HEK293 (cell line): ENCODE measurements at regions not wholly inside any gene's neighbourhood (a gene's known extent, or its start where the extent isn't known, plus 50 kb on each side); places are given as distances from the start of the nearest gene placed in this dataset.

Experiments
- CTCF ChIA-PET: fragments of 350-600 bp; formaldehyde crosslinking; extraction: SDS; loops from one replicate; lab custom pipeline; 2021; ENCODE audit warnings: antibody characterized with exemption; lab: Yijun Ruan, JAX
- POLR2A ChIA-PET: fragments of 300-600 bp; formaldehyde crosslinking; extraction: SDS; loops from one replicate; lab custom pipeline; 2020; ENCODE audit warnings: antibody characterized with exemption, inconsistent platforms; lab: Yijun Ruan, JAX
- H3K27ac ChIP-seq: fragments of 200-500 bp; sonication (Bioruptor generic); 2 replicates; pipeline ENCODE4 v1.5.1; 2014; ENCODE audit warnings: low read depth, low read length, control low read depth, inconsistent platforms; ENCODE audit errors: extremely low read depth
- H3K36me3 ChIP-seq, 2 experiments: fragments of 200-500 bp in 1 of 2; sonication (Bioruptor generic) in 1 of 2; 1 replicate in 1 of 2; 2 replicates in 1 of 2; pipeline ENCODE4 v1.5.1; 2014 to 2017; ENCODE audit warnings: inconsistent platforms in 2 of 2, low read length in 2 of 2; ENCODE audit not compliant: control insufficient read depth in 2 of 2, insufficient read depth in 1 of 2
- H3K4me1 ChIP-seq: fragments of 200-500 bp; sonication (Bioruptor generic); 2 replicates; pipeline ENCODE4 v1.5.1; 2014; ENCODE audit warnings: mild to moderate bottlenecking, low read length, inconsistent platforms; ENCODE audit not compliant: control insufficient read depth, insufficient read depth
- H3K4me3 ChIP-seq: 2 replicates; pipeline ENCODE4 v1.5.1; 2011; ENCODE audit warnings: low read depth, mild to moderate bottlenecking, control low read depth, low read length, moderate library complexity
- H3K9me3 ChIP-seq: fragments of 200-500 bp; sonication (Bioruptor generic); 2 replicates; pipeline ENCODE4 v1.5.1; 2014; ENCODE audit warnings: low read depth, low read length, inconsistent platforms; ENCODE audit not compliant: control insufficient read depth, insufficient read depth
- AEBP2 ChIP-seq: fragments of 450-650 bp; formaldehyde crosslinking; IDR thresholded peaks from 2 replicates; pipeline ENCODE4 v1.5.1; 2016; ENCODE audit warnings: missing biosample characterization, missing genetic modification characterization, borderline replicate concordance
- ELK4 ChIP-seq: IDR thresholded peaks from 2 replicates; pipeline ENCODE4 v1.6.1; 2011; ENCODE audit warnings: mild to moderate bottlenecking, low read depth, low read length, borderline replicate concordance
- GLI2 ChIP-seq: fragments of 450-650 bp; formaldehyde crosslinking; IDR thresholded peaks from 2 replicates; pipeline ENCODE4; 2017; ENCODE audit warnings: missing biosample characterization, missing genetic modification characterization, low read depth, borderline replicate concordance
- GLIS2 ChIP-seq: fragments of 450-650 bp; formaldehyde crosslinking; IDR thresholded peaks from 2 replicates; pipeline ENCODE4 v1.5.1; 2016; ENCODE audit warnings: missing biosample characterization, missing genetic modification characterization
- PRDM6 ChIP-seq: fragments of 450-650 bp; formaldehyde crosslinking; IDR thresholded peaks from 2 replicates; pipeline ENCODE4 v1.5.1; 2017; ENCODE audit warnings: missing biosample characterization, missing genetic modification characterization
- ZEB2 ChIP-seq: fragments of 450-650 bp; formaldehyde crosslinking; IDR thresholded peaks from 2 replicates; pipeline ENCODE4 v1.5.1; 2016; ENCODE audit warnings: missing biosample characterization, missing genetic modification characterization
- ZFHX2 ChIP-seq: fragments of 450-650 bp; formaldehyde crosslinking; conservative IDR thresholded peaks from 2 replicates; pipeline ENCODE4 v1.5.1; 2016; ENCODE audit warnings: missing biosample characterization, missing genetic modification characterization
- ZFP37 ChIP-seq: fragments of 450-650 bp; formaldehyde crosslinking; IDR thresholded peaks from 2 replicates; pipeline ENCODE4 v1.5.1; 2016; ENCODE audit warnings: missing biosample characterization, missing genetic modification characterization
- ZIC2 ChIP-seq: fragments of 450-650 bp; formaldehyde crosslinking; IDR thresholded peaks from 2 replicates; pipeline ENCODE4 v1.5.1; 2016; ENCODE audit warnings: missing biosample characterization, missing genetic modification characterization
- ZNF155 ChIP-seq: fragments of 450-650 bp; formaldehyde crosslinking; IDR thresholded peaks from 2 replicates; pipeline ENCODE4 v1.5.1; 2016; ENCODE audit warnings: missing biosample characterization, missing genetic modification characterization
- ZNF16 ChIP-seq: fragments of 450-650 bp; formaldehyde crosslinking; IDR thresholded peaks from 2 replicates; pipeline ENCODE4 v1.5.1; 2016; ENCODE audit warnings: low read depth, missing biosample characterization, missing genetic modification characterization
- ZNF23 ChIP-seq: fragments of 450-650 bp; formaldehyde crosslinking; IDR thresholded peaks from 2 replicates; pipeline ENCODE4 v1.5.1; 2016; ENCODE audit warnings: missing biosample characterization, missing genetic modification characterization, borderline replicate concordance
- ZNF239 ChIP-seq: fragments of 450-650 bp; formaldehyde crosslinking; IDR thresholded peaks from 2 replicates; pipeline ENCODE4 v1.5.1; 2016; ENCODE audit warnings: missing biosample characterization, missing genetic modification characterization
- ZNF302 ChIP-seq: fragments of 450-650 bp; formaldehyde crosslinking; IDR thresholded peaks from 2 replicates; pipeline ENCODE4 v1.5.1; 2016; ENCODE audit warnings: missing biosample characterization, missing genetic modification characterization, low read depth
- ZNF423 ChIP-seq: fragments of 450-650 bp; formaldehyde crosslinking; IDR thresholded peaks from 2 replicates; pipeline ENCODE4 v1.5.1; 2016; ENCODE audit warnings: missing biosample characterization, missing genetic modification characterization
- ZNF473 ChIP-seq: fragments of 450-650 bp; formaldehyde crosslinking; IDR thresholded peaks from 2 replicates; pipeline ENCODE4 v1.5.1; 2017; ENCODE audit warnings: missing biosample characterization, missing genetic modification characterization
- ZNF692 ChIP-seq: fragments of 450-650 bp; formaldehyde crosslinking; IDR thresholded peaks from 2 replicates; pipeline ENCODE4 v1.5.1; 2016; ENCODE audit warnings: missing biosample characterization, missing genetic modification characterization
- ZNF837 ChIP-seq: fragments of 450-650 bp; formaldehyde crosslinking; IDR thresholded peaks from 2 replicates; pipeline ENCODE4 v1.5.1; 2016; ENCODE audit warnings: missing biosample characterization, missing genetic modification characterization

GRCh38 chr3:75089841-75090240, 475.4 kb upstream of the CNTN3 start:
- Histone ChIP-seq H3K27ac (no peak overlapping the region), H3K36me3 (no peaks in the 10 kb centered on the region), H3K4me3 (no peak overlapping the region), H3K4me1 (no peaks in the 10 kb centered on the region), H3K9me3 (no peaks in the 10 kb centered on the region)
- ChIA-PET CTCF (no interaction called here), POLR2A (no interaction called here)
- TF ChIP-seq ZNF239 (tag by site-specific recombination), result no peak
- no peak for TF ChIP-seq ZFP37 (tag by site-specific recombination)
- TF ChIP-seq ZFHX2, result no peak
- no peak for TF ChIP-seq ZNF837 (tag by site-specific recombination)
- no peak for TF ChIP-seq GLI2 (tag by site-specific recombination)
- no peak for TF ChIP-seq ZNF473 (tag by site-specific recombination)

- no peak overlapping the region for H3K27ac ChIP-seq
- ChIA-PET POLR2A (no interaction called here), CTCF (no interaction called here)
- no peaks in the 10 kb centered on the region for H3K9me3 ChIP-seq
- no peaks in the 10 kb centered on the region for H3K36me3 ChIP-seq
- no peaks in the 10 kb centered on the region for H3K4me1 ChIP-seq
- TF ChIP-seq GLIS2, result no peak
- no peak for TF ChIP-seq ZNF155 (tag by site-specific recombination)
- no peak for TF ChIP-seq ZIC2 (tag by site-specific recombination)
- no peak for TF ChIP-seq ZNF16 (tag by site-specific recombination)
- TF ChIP-seq AEBP2, result no peak
- TF ChIP-seq ELK4, result no peak
- TF ChIP-seq PRDM6 (tag by site-specific recombination), result no peak
- no peak for TF ChIP-seq ZNF423 (tag by site-specific recombination)
- TF ChIP-seq ZNF302 (tag by site-specific recombination), result no peak
- no peak for TF ChIP-seq ZNF692
- no peak for TF ChIP-seq ZNF23 (tag by site-specific recombination)
- TF ChIP-seq ZEB2 (tag by site-specific recombination), result no peak
- H3K4me3 ChIP-seq, result no peak overlapping the region
Measured at GRCh38 chr3:75101329-75102147, 487.1 kb upstream of the CNTN3 start.
